GM19438 (cell line): ENCODE measurements at regions not wholly inside any gene's neighbourhood (a gene's known extent, or its start where the extent isn't known, plus 50 kb on each side); places are given as distances from the start of the nearest gene placed in this dataset.
A peak's percentile ranks its signal among the peaks of the same experiment; 100 is the strongest.

Experiments used
- ATAC-seq: cut with Tn5 transposase; IDR thresholded peaks from one replicate; pipeline ENCODE4 v1.9.1; 2021; ENCODE audit warnings: low read depth; ENCODE audit not compliant: unreplicated experiment

DNA sequence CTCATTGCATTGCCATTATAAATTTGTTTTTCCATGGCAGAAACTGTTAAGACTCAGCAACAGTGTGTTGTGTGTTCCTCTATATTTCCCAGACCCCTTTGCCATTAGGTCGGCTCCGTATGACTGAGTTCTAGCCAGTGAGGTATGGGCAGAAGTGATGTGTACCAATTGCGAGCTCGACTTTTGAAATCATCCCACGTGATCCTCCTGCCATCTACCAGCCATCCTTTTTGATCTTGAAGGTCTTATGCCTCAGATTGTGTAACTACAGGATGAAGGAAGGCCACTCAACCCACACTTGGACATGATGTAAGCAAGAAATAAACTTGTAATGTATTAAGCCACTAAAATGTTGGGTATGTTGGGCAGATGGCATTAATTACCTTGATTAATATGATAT lies 562.3 kb downstream of the PDCD6IP start:
- no peak for ATAC-seq

DNA sequence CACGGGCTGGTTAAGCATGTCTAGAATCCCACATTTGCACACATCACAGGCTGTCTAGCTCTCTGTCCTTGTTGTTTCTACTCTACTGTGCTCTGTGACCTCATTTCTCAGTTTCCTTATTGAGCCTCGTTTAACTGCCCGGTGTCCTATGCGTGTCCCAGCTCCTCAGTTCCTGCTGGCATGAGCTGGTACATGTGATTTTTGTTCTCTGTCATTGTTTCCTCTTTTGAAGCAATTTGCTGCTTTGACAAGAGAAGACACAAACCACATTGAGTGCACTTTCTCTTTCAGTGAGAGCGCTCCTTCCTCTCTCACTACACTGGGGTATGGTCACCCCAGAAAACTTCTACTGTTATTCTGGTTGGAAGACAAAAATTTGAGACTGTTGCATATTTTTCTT lies 563.5 kb downstream of the PDCD6IP start:
- peak; percentile 91 for ATAC-seq

DNA sequence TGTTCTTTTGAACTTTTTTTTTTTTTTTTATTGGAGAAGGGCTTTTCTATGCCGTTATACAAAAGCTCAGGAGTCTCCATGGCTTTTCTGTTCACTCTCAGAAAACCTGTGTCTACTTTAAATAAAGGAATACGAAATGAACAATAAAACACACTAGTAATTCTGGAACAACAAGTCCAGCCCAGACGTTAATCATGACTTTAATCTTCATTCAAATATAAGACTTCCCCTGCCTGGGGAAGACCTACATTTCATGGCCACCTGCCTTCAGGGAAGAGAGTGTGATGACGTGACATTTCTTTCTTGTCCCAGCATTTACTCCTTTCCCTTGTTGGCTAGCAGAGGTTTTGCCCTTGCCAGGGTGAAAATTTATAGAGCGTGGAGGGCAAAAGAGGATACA lies 564.5 kb downstream of the PDCD6IP start:
- no peak for ATAC-seq

DNA sequence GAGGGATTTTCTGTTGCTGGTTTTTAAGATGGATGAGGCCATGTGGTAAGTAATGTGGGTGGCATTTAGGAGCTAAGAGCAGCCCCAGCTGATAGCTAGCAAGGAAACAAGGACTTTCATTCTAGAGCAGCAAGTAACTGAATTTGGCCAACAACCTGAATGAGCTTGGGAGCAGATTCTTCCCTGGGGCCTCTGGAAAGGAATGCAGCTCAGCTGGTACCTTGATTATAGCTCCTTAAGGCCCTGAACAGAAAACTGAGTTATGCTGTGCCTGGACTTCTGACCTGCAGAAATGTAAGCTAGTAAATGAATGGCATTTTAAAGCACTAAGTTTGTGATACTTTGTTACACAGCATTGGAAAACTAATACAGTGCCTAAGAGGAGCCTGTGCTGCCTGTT lies 565.5 kb downstream of the PDCD6IP start:
- ATAC-seq: no peak

DNA sequence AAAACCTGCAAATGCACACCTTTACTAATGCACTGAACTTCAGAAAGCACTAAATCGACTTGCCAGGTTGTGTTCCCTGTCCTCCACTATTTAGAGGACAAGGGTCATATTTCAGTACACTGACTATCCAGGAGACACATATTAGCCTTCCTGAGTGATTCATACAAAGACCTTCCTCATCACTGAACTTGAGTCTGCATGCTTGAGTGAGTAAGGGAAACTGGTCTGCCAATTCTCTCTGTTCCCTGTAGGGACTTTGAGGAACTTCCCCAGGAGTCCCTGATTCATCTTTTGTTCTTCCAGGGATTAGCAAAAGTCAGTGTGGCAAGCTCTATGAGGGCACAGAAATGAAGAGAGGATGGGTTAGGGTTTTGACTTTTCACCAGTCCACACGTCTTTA lies 565.9 kb downstream of the PDCD6IP start:
- no peak for ATAC-seq

DNA sequence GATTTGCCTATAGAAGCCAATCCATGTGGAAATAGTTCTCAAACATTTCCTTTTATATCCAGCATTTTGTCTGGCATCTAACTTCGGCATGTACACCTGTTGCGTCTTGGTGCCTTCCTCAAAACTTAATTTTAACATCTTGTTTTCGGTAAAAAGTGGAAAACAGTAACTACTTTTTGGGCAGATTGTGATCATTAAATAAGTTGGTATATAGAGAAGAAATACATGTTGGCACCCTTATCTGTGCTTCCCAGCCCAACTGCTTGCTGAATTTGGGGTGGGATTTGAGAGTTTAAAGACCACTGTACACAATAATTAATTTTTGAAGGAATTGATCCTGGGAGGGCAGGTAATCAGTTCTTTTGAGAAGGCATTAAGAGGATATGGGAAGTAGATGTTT lies 566.8 kb downstream of the PDCD6IP start:
- no peak for ATAC-seq

DNA sequence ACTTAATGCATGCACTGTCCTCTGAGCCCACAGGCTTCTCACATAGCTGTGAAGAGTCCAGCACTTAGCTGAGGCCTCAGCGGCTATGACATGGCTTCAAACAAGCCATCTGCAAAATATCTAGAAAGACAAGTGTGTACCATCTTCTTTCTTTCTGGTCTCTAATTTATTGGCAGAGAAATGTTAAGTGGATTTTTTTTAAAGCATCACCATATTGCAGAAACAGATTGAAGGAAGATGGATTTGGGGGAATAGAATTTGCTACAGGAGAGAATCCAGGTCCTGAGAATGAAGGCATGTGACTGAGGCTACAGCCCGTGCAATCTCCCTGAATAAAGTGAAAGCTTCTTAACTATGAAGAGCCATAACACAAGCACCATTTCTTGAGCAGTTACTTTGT lies 567.3 kb downstream of the PDCD6IP start:
- no peak for ATAC-seq

DNA sequence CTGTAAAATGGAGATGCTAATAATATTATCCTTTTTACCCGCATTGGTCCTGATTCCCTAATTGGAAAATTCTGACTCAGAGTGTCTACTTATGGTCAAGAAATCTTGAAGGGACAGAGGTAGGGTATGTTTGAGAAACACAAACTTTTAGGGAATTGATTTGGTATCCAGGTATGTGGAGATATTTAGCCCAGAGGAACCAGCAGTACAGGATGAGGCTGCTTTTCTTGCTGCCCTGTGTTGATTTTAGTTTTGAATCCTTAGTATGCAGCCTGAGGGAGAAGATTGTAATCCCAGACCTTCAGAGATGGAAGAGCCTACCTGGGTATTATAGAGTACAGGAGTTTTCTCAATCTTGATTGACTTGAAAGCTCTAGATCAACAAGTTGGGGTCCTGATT lies 569.1 kb downstream of the PDCD6IP start:
- no peak for ATAC-seq

DNA sequence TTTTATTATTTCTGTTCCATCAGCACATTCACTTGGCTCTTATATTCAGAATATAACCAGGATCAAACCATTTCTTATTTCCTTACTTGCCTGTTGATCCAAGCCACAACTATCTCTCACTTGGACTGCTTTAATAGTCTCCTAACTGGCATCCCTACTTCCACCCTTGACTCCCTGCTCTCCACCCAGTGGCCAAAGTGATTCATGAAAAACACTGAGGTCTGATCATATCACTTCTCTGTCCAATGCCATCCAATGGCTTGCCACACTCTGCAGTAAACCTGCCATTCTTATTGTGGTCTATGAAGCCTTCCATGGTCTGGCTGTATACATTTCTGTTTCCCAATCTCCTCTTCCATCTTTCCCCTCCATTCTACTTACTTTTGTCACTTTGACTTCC lies 576.1 kb downstream of the PDCD6IP start:
- ATAC-seq: no peak

DNA sequence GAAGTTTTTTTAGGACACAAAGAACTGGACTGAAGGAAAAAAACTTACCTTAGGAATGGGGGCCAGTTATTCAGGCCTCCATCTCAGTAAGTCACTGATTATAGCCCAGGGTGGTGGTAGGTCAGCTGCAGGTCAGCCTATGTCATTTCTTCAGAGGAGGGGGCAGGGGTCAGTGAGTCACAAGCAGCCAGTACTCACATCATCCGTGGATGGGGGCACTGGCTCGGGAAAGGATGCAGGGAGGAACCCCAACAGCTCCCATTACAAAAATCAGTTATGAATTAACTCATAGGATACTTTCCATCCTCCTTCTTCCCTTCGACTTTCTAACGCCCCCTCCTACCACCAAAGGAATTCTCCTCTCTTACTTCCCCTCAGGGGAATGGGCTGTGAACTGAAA lies 578.3 kb downstream of the PDCD6IP start:
- no peak for ATAC-seq

DNA sequence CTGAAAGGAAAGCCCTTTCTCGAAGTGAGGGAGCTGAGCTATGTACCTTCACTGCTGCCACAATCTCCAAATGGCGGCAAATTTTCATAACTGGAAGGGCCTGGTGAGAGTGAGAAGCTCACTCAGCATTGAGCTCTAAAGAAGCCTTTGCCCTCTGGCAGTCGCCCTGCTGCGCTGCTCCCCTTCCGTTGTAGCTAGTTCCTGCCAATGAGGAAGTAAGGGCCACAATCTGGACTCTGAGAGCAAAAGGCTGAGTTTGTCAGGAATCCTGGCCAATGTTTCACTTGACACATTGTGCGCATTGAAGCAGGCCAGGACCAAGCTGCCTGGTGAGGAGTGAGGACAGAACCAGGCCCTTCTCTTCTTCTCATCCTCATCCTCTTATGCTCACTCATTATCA lies 579.5 kb downstream of the PDCD6IP start:
- no peak for ATAC-seq

DNA sequence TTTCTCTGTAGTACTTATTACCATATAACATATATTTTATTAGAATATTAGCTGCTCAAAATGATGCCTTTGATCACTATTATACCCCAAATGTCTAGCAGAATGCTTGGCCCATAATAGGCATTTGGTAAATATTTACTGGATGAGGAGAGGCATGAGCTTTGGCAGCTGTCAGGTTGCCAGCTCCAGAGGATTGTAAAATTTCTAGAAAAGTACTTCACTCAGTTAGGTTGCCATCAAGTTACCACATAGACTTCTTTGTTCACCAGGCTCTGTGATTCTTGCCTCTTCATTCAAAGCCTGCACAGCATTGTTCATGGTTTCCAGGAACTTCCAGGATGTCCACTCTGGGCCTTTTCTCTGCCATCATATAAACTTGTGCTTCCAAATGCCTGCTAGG lies 582.8 kb downstream of the PDCD6IP start:
- ATAC-seq: no peak

DNA sequence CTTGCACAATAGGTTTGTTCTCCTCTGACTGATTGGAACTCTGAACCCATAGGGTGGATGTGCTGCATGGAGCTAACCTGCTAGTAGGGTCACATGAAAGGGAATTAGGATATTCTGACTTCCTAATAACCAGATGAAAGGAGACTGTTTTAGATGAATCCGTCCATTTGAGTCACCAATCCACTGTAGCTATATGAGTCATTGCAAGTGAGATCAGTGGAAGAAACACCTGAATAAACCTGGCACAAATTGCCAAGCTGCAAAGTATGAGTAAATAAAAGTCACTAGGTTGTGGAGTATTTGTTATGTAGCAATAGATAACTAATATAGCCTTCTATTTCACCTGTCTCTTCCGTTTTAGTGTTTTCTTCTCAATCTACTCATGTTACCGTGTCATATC lies 584.4 kb downstream of the PDCD6IP start:
- no peak for ATAC-seq

DNA sequence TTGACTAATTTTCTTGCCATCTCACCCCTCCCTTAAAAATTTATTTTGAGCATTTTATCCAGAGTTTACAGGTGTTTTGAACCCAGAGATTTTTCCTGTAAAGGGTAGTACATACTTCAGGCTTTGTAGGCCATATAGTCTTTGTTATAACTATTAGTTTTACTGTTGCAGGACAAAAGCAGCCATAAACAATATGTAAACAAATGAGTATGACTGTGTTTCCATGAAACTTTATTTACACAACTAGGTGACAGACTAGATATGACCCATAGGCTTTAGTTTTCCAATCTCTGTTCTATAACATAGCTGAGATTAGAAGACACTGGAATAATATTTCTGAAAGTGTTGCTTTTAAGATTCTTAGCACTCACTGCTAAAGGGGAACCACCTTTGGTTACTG lies 587.9 kb downstream of the PDCD6IP start:
- ATAC-seq: no peak

DNA sequence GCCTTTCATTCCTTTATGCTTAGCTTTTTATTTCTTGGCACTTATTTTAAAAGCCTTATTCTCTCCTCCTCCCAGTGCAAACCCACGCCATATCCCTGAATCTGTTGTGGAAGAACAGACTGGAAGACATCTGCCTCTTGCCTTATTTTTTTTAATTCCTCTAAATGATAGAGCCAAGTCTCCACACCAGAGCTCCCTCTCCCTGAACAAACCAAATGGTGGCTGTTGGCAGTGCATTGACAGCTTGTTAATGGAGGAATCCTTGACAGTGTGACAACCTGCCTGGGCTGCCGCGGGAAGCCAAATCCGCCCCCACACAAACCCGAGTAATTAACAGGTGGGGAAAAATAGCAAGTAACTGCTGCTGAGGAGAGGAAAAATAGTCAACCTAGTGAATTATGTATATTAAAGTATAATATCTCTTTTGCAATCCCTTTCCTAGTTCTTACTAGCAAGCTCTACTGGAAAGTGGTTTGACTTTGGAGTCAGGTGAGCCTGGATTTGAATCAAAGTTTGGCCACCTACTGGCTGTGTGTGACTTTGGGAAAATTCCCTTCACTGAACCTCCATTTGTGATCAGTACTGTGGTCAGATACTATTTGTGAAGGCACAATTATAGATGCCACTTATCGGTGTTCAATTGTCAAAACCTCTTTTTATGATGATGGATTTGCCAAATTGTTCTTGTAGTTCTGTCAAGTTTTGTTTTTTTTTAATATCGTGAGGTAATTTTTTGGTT lies 589.6 kb downstream of the PDCD6IP start:
- no peak for ATAC-seq

DNA sequence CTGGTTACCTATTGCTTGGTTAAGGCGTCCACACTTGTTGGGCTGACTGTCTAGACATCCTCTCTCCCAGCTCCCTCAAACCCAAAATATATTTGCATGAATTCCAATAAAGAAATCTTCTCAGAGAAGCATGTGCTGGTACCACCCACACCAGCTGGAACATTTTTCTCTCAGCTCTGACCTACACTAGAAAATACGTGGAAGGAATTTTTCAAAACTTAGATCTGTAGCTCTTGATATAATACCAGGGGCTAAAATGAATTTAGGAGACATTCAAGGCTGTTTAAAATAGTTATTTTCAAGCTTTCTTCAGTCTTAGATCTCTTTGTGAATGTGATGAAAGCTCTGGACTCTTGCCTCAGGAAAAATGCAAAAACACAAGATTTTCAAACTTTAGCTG lies 590.4 kb downstream of the PDCD6IP start:
- no peak for ATAC-seq

DNA sequence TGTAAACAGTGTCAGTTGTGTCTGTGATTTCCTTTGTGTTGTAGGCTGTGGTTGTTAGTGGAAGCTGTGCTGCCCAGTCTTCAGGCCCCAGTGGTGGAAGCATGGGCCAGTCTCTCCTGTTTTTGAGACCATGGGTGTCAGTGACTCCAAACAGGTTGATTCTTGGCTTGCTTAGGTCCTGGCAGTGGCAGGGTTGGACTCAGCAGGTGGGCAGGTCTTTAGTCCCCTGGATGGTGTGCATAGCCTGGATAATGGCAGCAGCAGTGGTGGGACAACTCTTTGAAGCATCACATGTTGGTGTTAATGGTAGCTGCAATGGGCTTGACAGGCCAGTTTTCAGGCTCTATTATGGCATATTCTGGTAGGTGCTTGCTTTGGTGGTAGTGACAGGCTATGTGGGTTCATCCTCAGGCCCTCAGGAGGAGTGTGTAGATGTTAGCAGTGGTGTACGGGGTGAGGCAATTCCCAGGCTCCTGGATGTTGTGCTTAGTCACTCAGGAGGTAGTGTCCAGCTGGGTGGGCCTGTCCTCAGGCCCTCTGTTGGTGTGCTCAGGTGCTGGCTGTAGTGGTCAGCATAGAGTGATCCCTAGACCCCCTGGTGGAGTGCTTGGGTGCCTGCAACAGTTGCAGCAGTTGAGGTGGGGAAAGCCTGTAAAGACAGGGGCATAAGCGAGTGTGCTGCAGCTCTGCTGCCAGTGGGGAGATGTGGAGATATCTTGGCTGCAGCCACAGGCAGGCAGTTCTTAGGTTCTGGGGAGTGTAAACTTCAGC lies 596.7 kb downstream of the PDCD6IP start:
- ATAC-seq: no peak

DNA sequence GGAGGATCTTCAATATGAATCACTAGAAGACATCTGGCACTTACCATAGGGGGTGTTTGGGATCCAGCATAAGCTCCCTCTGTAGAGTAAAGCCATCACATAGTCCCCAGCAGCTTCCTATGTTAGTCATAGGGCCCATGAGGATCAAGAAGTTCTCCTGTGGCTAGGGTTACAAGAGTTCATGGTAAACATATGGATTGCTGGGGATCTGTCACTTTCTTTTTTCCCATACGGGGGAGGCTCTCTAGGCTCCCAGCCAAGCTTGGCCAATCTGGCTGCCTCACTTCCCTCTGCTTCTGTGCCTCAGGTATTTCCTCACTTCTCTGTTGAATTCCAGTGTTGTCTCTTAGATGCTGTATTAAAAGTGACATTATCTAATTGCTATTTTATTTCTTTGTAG lies 597.9 kb downstream of the PDCD6IP start:
- ATAC-seq: no peak

DNA sequence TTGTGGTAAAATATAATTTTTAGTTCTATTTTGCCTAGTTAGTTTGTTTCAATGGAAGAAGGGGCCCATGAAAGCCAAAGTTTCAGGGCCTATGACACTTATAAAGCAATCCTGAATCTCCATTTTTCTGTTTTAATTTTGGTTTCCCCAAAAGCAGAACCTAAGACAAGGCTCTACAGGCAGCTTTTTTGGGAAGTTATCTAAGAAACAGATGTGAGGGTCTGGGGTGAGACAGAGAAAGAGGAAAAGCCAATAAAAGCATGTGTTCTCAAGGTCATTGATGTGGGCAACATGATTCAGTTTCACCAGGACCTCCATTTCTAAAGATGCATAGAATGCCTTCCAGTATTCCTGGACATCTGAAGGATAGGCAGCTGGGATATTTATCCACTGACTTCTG lies 598.5 kb downstream of the PDCD6IP start:
- ATAC-seq: no peak

DNA sequence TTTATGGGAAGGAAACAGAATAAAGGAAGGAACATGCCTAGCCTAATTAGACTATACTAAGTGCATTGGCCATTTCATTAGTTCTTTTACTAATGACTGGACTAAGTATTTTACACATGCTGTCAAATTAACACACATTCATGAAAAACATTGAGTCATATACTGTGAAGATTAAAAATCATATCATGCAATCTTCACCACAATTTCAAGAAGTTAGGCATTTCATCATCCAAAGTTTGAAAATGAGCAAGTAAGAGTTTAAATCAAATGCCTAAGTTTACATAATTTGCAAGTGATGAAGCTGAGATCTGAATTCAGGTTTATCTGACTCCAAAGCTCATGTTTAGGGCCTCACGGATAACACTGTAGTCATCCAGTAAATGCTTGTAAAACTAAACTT lies 601.0 kb downstream of the PDCD6IP start:
- no peak for ATAC-seq

DNA sequence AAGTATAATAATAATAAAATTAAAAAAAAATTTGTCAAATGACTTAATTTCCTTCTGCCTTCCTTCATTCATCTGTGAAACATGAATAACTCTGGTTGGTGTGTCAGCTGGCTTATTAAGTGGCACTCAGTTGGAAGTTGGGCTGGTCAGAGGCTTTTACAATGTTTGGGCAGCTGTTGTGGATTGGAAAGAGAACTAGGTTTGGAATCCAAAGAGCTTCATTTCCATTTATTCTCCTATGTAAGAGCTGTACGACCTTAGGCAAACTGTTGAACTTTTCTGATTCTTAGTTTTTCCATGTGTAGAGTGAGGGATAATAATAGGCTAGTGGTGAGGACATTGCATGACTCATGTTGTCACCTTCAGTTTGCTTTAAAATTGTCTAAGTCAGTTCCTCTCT lies 606.7 kb downstream of the PDCD6IP start:
- no peak for ATAC-seq

DNA sequence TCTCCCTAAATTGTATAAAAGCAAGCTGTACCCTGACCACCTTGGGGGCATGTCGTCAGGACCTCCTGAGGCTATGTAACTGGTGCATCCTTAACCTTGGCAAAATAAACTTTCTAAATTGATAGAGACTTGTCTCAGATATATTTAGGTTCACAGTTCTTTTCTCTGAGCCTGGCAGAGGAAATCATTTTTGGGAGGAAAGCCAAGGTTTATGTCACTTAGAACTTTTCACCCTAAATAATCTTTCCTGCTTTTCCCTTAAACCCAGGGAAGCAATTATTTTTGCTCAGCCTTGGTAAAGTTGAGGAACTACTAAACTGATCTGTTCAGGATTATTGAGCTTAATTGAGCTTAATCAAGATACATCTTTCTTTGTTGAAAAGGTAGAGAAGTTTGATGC lies 608.9 kb downstream of the PDCD6IP start:
- no peak for ATAC-seq
